Gastrocnemius medialis (tissue), 4 donors: ENCODE measurements at regions not wholly inside any gene's neighbourhood (a gene's known extent, or its start where the extent isn't known, plus 50 kb on each side); places are given as distances from the start of the nearest gene placed in this dataset.

Source experiments
- ATAC-seq, 2 donors: fragments of 150-250 bp; one replicate each; pipeline ENCODE4 v1.9.1; 2016
- DNase-seq, 2 donors: peaks; one replicate each; pipeline ENCODE4 v3.0.0-alpha.2; 2019
- H3K27ac ChIP-seq, 4 donors: fragments of 200-600 bp; sonication (generic); 1 replicate in 1 of 4; 2 replicates in 3 of 4; pipeline ENCODE4 v1.5.1; 2016 to 2018; ENCODE audit warnings: mild to moderate bottlenecking in 2 of 4, moderate library complexity in 1 of 4
- H3K27me3 ChIP-seq, 3 donors: fragments of 200-600 bp; sonication (generic) in 2 of 3; 1 replicate in 1 of 3; 2 replicates in 2 of 3; pipeline versions ENCODE4 v1.5.1 to v1.6.0; 2016 to 2019; ENCODE audit warnings: mild to moderate bottlenecking in 1 of 3, moderate library complexity in 1 of 3
- H3K36me3 ChIP-seq, 2 donors: fragments of 200-600 bp; sonication (generic) in 1 of 2; one replicate each; pipeline ENCODE4 v1.5.1; 2017 to 2018
- H3K4me1 ChIP-seq, 2 donors: fragments of 200-600 bp; sonication (generic) in 1 of 2; one replicate each; pipeline ENCODE4 v1.5.1; 2016 to 2017; ENCODE audit warnings: mild to moderate bottlenecking in 2 of 2
- H3K4me3 ChIP-seq, 4 donors: fragments of 200-600 bp; sonication (generic) in 3 of 4; 1 replicate in 1 of 4; 2 replicates in 3 of 4; pipeline ENCODE4 v1.5.1; 2016 to 2019; ENCODE audit warnings: mild to moderate bottlenecking in 2 of 4
- H3K9me3 ChIP-seq, 3 donors: fragments of 200-600 bp; sonication (generic) in 2 of 3; 1 replicate in 1 of 3; 2 replicates in 2 of 3; pipeline ENCODE4 v1.5.1; 2016 to 2019
- CTCF ChIP-seq, 5 experiments: fragments of 450-650 bp in 3 of 5; fragments of 200-600 bp in 2 of 5; sonication (generic) in 2 of 5; IDR thresholded peaks in 4 of 5; conservative IDR thresholded peaks in 1 of 5; 1 replicate in 4 of 5; 2 replicates in 1 of 5; pipeline ENCODE4 v1.5.1; 2016 to 2019; ENCODE audit warnings: antibody characterized with exemption in 5 of 5, mild to moderate bottlenecking in 3 of 5, moderate library complexity in 3 of 5
- POLR2A ChIP-seq, 2 donors: fragments of 450-650 bp; IDR thresholded peaks; one replicate each; pipeline ENCODE4 v1.6.1; 2017; ENCODE audit warnings: antibody characterized with exemption in 2 of 2, mild to moderate bottlenecking in 2 of 2, moderate library complexity in 2 of 2
- in situ Hi-C, 4 donors: fragments of 200-750 bp; cut with MboI; loops; one replicate each; pipeline versions ENCODE4 v1.15.0 to v1.8.0; 2017; ENCODE audit warnings: low sequenced_read_pairs in 4 of 4
- intact Hi-C: fragments of 100-400 bp; cut with DNase I; formaldehyde crosslinking; loops from one replicate; pipeline ENCODE4 v1.15.1; 2023; ENCODE audit warnings: low total_unique reads

GRCh38 chr13:90184355-90184754, 1163.1 kb upstream of the MIR17HG start:
- H3K9me3 ChIP-seq, result no peaks in the 10 kb centered on the region
- H3K27ac ChIP-seq, result no peak overlapping the region
- no peak for DNase-seq
- H3K27me3 ChIP-seq, result no peaks in the 10 kb centered on the region
- no peak for ATAC-seq
- TF ChIP-seq CTCF (IDR thresholded peaks at IDR 0.05 in 4 of 5, conservative IDR thresholded peaks at IDR 0.05 in 1 of 5), result no peak
- no peak for TF ChIP-seq POLR2A (IDR thresholded peaks at IDR 0.05)
- H3K4me1 ChIP-seq, result no peaks in the 10 kb centered on the region
- no peak overlapping the region for H3K4me3 ChIP-seq
- in situ Hi-C loops, result no loop called here
- H3K36me3 ChIP-seq, result no peaks in the 10 kb centered on the region
- intact Hi-C loops, result no loop called here

GRCh38 chr13:90185734-90186133, 1161.8 kb upstream of the MIR17HG start:
- no peak for ATAC-seq
- Histone ChIP-seq H3K27me3 (no peaks in the 10 kb centered on the region), H3K9me3 (no peaks in the 10 kb centered on the region), H3K27ac (no peak overlapping the region), H3K4me1 (no peaks in the 10 kb centered on the region), H3K36me3 (no peaks in the 10 kb centered on the region), H3K4me3 (no peak overlapping the region)
- intact Hi-C loops, result no loop called here
- no peak for TF ChIP-seq CTCF (IDR thresholded peaks at IDR 0.05 in 4 of 5, conservative IDR thresholded peaks at IDR 0.05 in 1 of 5)
- TF ChIP-seq POLR2A (IDR thresholded peaks at IDR 0.05), result no peak
- DNase-seq, result no peak
- in situ Hi-C loops, result no loop called here

GRCh38 chr13:90187478-90188350, 1159.8 kb upstream of the MIR17HG start:
- DNase-seq, result no peak
- no peaks in the 10 kb centered on the region for H3K9me3 ChIP-seq
- intact Hi-C loops, result no loop called here

GRCh38 chr13:90188351-90188636, 1159.2 kb upstream of the MIR17HG start:
- Histone ChIP-seq H3K9me3 (no peaks in the 10 kb centered on the region), H3K4me1 (no peaks in the 10 kb centered on the region), H3K4me3 (no peak overlapping the region), H3K27ac (no peak overlapping the region), H3K36me3 (no peaks in the 10 kb centered on the region), H3K27me3 (no peaks in the 10 kb centered on the region)
- no peak for TF ChIP-seq CTCF (IDR thresholded peaks at IDR 0.05 in 4 of 5, conservative IDR thresholded peaks at IDR 0.05 in 1 of 5)
- no peak for TF ChIP-seq POLR2A (IDR thresholded peaks at IDR 0.05)
- no peak for ATAC-seq
- in situ Hi-C loops (no loop called here), intact Hi-C loops (no loop called here)
- DNase-seq, result no peak

More at GRCh38 chr13:90187478-90188350, 1159.8 kb upstream of the MIR17HG start:
- Histone ChIP-seq H3K36me3 (no peaks in the 10 kb centered on the region), H3K27me3 (no peaks in the 10 kb centered on the region), H3K4me3 (no peak overlapping the region), H3K27ac (no peak overlapping the region), H3K4me1 (no peaks in the 10 kb centered on the region)
- TF ChIP-seq POLR2A (IDR thresholded peaks at IDR 0.05), result no peak
- TF ChIP-seq CTCF (IDR thresholded peaks at IDR 0.05 in 4 of 5, conservative IDR thresholded peaks at IDR 0.05 in 1 of 5), result no peak
- in situ Hi-C loops, result no loop called here
- ATAC-seq, result no peak

GRCh38 chr13:90197722-90198121, 1149.8 kb upstream of the MIR17HG start:
- DNase-seq (no peak), ATAC-seq (no peak)
- Histone ChIP-seq H3K9me3 (no peaks in the 10 kb centered on the region), H3K36me3 (no peaks in the 10 kb centered on the region), H3K4me1 (no peaks in the 10 kb centered on the region), H3K27ac (no peak overlapping the region), H3K27me3 (no peaks in the 10 kb centered on the region), H3K4me3 (no peak overlapping the region)
- intact Hi-C loops, result no loop called here
- in situ Hi-C loops, result no loop called here
- no peak for TF ChIP-seq POLR2A (IDR thresholded peaks at IDR 0.05)
- no peak for TF ChIP-seq CTCF (IDR thresholded peaks at IDR 0.05 in 4 of 5, conservative IDR thresholded peaks at IDR 0.05 in 1 of 5)
